HCT116 (cell line): ENCODE measurements at regions not wholly inside any gene's neighbourhood (a gene's known extent, or its start where the extent isn't known, plus 50 kb on each side); places are given as distances from the start of the nearest gene placed in this dataset.

Source experiments
- ATAC-seq: fragments of 200-7000 bp; cut with Tn5 transposase; 2 replicates; pipeline ENCODE4 v1.9.1; 2020; ENCODE audit warnings: mild to moderate bottlenecking, moderate library complexity
- BruUV-seq: library from RNA; stranded (reverse); fragments of 400-500 nt; replicated peaks from 2 replicates; lab custom pipeline; 2021; lab: Mats Ljungman, UMichigan
- CTCF ChIA-PET: fragments of 300-600 bp; sonication (Branson Sonifier 250); formaldehyde crosslinking; loops from one replicate; lab custom pipeline; 2021; ENCODE audit warnings: antibody characterized with exemption; lab: Charles Lee
- POLR2A ChIA-PET: fragments of 300-600, 350-600 bp; sonication (Branson Sonifier 250); formaldehyde crosslinking; loops from one replicate; lab custom pipeline; 2021; ENCODE audit warnings: antibody characterized with exemption; lab: Charles Lee
- RAD21 ChIA-PET, 2 experiments: fragments of 300-600 bp; sonication (Branson Sonifier 250); formaldehyde crosslinking; loops; one replicate each; lab custom pipeline; 2023; ENCODE audit warnings: low total read pairs in 2 of 2; ENCODE audit not compliant: uncharacterized antibody in 2 of 2, unreplicated experiment in 2 of 2, low non-redundant PET in 1 of 2; lab: Charles Lee
- DNase-seq: peaks from one replicate; pipeline ENCODE4 v3.0.0-alpha.2; 2010; ENCODE audit warnings: low read depth, low spot score
- H2AFZ ChIP-seq: fragments of 200-600 bp; shearing (Covaris generic), sonication (generic); 2 replicates; pipeline ENCODE4 v1.6.1; 2017; ENCODE audit warnings: low read depth, mixed run types, mixed read lengths, antibody characterized with exemption, low read length; ENCODE audit not compliant: poor library complexity, severe bottlenecking
- H3K27ac ChIP-seq: 2 replicates; pipeline ENCODE4 v1.5.1; 2012; ENCODE audit warnings: low read depth, low read length
- H3K27me3 ChIP-seq: fragments of 200-600 bp; sonication (generic); 2 replicates; pipeline ENCODE4 v1.6.1; 2016; ENCODE audit warnings: mixed run types, low read length, mixed read lengths; ENCODE audit not compliant: insufficient read depth
- H3K36me3 ChIP-seq, 2 experiments: fragments of 200-500 bp in 1 of 2; fragments of 200-600 bp in 1 of 2; sonication (Bioruptor generic) in 1 of 2; sonication (generic) in 1 of 2; 2 replicates each; pipeline versions ENCODE4 v1.5.1 to v1.6.1; 2014 to 2016; ENCODE audit warnings: low read length in 2 of 2, inconsistent platforms in 1 of 2, mixed read lengths in 1 of 2, mixed run types in 1 of 2; ENCODE audit not compliant: insufficient read depth in 2 of 2, control insufficient read depth in 1 of 2
- H3K4me1 ChIP-seq, 2 experiments: fragments of 200-600 bp in 1 of 2; sonication (generic) in 1 of 2; 2 replicates each; pipeline versions ENCODE4 v1.5.1 to v1.6.1; 2012 to 2017; ENCODE audit warnings: low read length in 2 of 2, inconsistent platforms in 1 of 2, mild to moderate bottlenecking in 1 of 2, mixed read lengths in 1 of 2, mixed run types in 1 of 2, moderate library complexity in 1 of 2; ENCODE audit not compliant: insufficient read depth in 2 of 2, control insufficient read depth in 1 of 2
- H3K4me2 ChIP-seq: fragments of 200-600 bp; sonication (generic); 2 replicates; pipeline ENCODE4 v1.6.1; 2017; ENCODE audit warnings: mixed run types, low read length, mixed read lengths
- H3K4me3 ChIP-seq, 2 experiments: fragments of 200-600 bp in 1 of 2; sonication (generic) in 1 of 2; replicated peaks in 1 of 2; 2 replicates each; pipeline ENCODE4 v1.5.1; 2011 to 2016; ENCODE audit warnings: low read length in 2 of 2, control low read depth in 1 of 2, low read depth in 1 of 2, mild to moderate bottlenecking in 1 of 2, mixed read lengths in 1 of 2, mixed run types in 1 of 2
- H3K79me2 ChIP-seq: fragments of 200-600 bp; sonication (generic); 2 replicates; pipeline ENCODE4 v1.6.1; 2017; ENCODE audit warnings: mild to moderate bottlenecking, mixed run types, low read length, moderate library complexity, mixed read lengths; ENCODE audit not compliant: insufficient read depth
- H3K9ac ChIP-seq: fragments of 200-600 bp; sonication (generic); 2 replicates; pipeline ENCODE4 v1.6.1; 2016; ENCODE audit warnings: low read length, mixed read lengths
- H3K9me2 ChIP-seq: fragments of 200-600 bp; sonication (generic), shearing (Covaris generic); 2 replicates; pipeline ENCODE4 v1.6.1; 2017; ENCODE audit warnings: mixed run types, mild to moderate bottlenecking, moderate library complexity; ENCODE audit not compliant: insufficient read depth
- H3K9me3 ChIP-seq, 2 experiments: fragments of 200-500 bp in 1 of 2; fragments of 200-600 bp in 1 of 2; sonication (Bioruptor generic) in 1 of 2; sonication (generic) in 1 of 2; 2 replicates each; pipeline ENCODE4 v1.6.1; 2014 to 2017; ENCODE audit warnings: low read length in 2 of 2, mixed read lengths in 2 of 2, inconsistent platforms in 1 of 2, low read depth in 1 of 2, mild to moderate bottlenecking in 1 of 2, mixed run types in 1 of 2, moderate library complexity in 1 of 2; ENCODE audit not compliant: control insufficient read depth in 1 of 2, insufficient read depth in 1 of 2
- H4K20me1 ChIP-seq: fragments of 200-600 bp; sonication (generic), shearing (Covaris generic); 2 replicates; pipeline ENCODE4 v1.6.1; 2017; ENCODE audit warnings: mixed run types, mild to moderate bottlenecking, moderate library complexity; ENCODE audit not compliant: insufficient read depth
- ATF3 ChIP-seq: IDR thresholded peaks from 2 replicates; pipeline ENCODE4 v1.6.1; 2012
- CBX3 ChIP-seq: IDR thresholded peaks from 2 replicates; pipeline ENCODE4 v1.6.1; 2012; ENCODE audit warnings: low read depth
- CEBPB ChIP-seq: IDR thresholded peaks from 2 replicates; pipeline ENCODE4 v1.6.1; 2012; ENCODE audit warnings: low read depth
- EGR1 ChIP-seq: IDR thresholded peaks from 2 replicates; pipeline ENCODE4 v1.6.1; 2012; ENCODE audit warnings: low read depth
- EZH2 ChIP-seq: fragments of 200-600 bp; sonication (generic); IDR thresholded peaks from 2 replicates; pipeline ENCODE4 v1.6.1; 2017; ENCODE audit warnings: antibody characterized with exemption, mixed run types
- EZH2phosphoT487 ChIP-seq: fragments of 200-600 bp; IDR thresholded peaks from 2 replicates; pipeline ENCODE4 v1.6.1; 2018; ENCODE audit warnings: antibody characterized with exemption, borderline replicate concordance
- FOSL1 ChIP-seq: IDR thresholded peaks from 2 replicates; pipeline ENCODE4 v1.6.1; 2012; ENCODE audit warnings: low read depth
- JUND ChIP-seq: IDR thresholded peaks from 2 replicates; pipeline ENCODE4 v1.6.1; 2012
- POLR2A ChIP-seq: IDR thresholded peaks from 2 replicates; pipeline ENCODE4 v1.7.0; 2011; ENCODE audit warnings: borderline replicate concordance; ENCODE audit not compliant: insufficient read depth, insufficient read length; ENCODE audit errors: extremely low read depth
- POLR2AphosphoS5 ChIP-seq: IDR thresholded peaks from 2 replicates; pipeline ENCODE4 v1.6.1; 2011; ENCODE audit warnings: mild to moderate bottlenecking, low read depth, low read length, moderate library complexity
- RAD21 ChIP-seq: IDR thresholded peaks from 2 replicates; pipeline ENCODE4 v1.6.1; 2012; ENCODE audit warnings: low read depth, mild to moderate bottlenecking
- SIN3A ChIP-seq: IDR thresholded peaks from 2 replicates; pipeline ENCODE4 v1.6.1; 2012; ENCODE audit warnings: low read depth
- SP1 ChIP-seq: IDR thresholded peaks from 2 replicates; pipeline ENCODE4 v1.6.1; 2012; ENCODE audit warnings: low read depth
- SRF ChIP-seq: IDR thresholded peaks from 2 replicates; pipeline ENCODE4 v1.6.1; 2012; ENCODE audit warnings: low read depth
- TCF7L2 ChIP-seq: IDR thresholded peaks from 2 replicates; pipeline ENCODE4 v1.7.0; 2011; ENCODE audit warnings: borderline replicate concordance, inconsistent platforms; ENCODE audit not compliant: insufficient read depth, insufficient read length; ENCODE audit errors: extremely low read depth
- YY1 ChIP-seq: IDR thresholded peaks from 2 replicates; pipeline ENCODE4 v1.6.1; 2011; ENCODE audit warnings: low read length, low read depth, moderate library complexity, mild to moderate bottlenecking; ENCODE audit not compliant: insufficient replicate concordance; ENCODE audit errors: extremely low read depth
- ZBTB33 ChIP-seq: IDR thresholded peaks from 2 replicates; pipeline ENCODE4 v1.6.1; 2011; ENCODE audit warnings: mild to moderate bottlenecking, low read length, moderate library complexity; ENCODE audit not compliant: insufficient replicate concordance; ENCODE audit errors: extremely low read depth
- ZFX ChIP-seq: fragments of 450-650 bp; IDR thresholded peaks from 2 replicates; pipeline ENCODE4 v1.6.1; 2017
- ZNF274 ChIP-seq: fragments of 200-500 bp; sonication (Bioruptor generic); IDR thresholded peaks from 2 replicates; pipeline ENCODE4 v1.6.1; 2014; ENCODE audit warnings: mild to moderate bottlenecking, low read depth, low read length, inconsistent platforms
- intact Hi-C: fragments of 100-400 bp; cut with micrococcal nuclease; formaldehyde crosslinking; loops from 2 replicates; pipeline ENCODE4 v1.10.0; 2022
- TF ChIP-seq, protein P1 (sequence below): IDR thresholded peaks from 2 replicates; pipeline ENCODE4 v1.6.1; 2012; ENCODE audit warnings: low read depth

DNA sequence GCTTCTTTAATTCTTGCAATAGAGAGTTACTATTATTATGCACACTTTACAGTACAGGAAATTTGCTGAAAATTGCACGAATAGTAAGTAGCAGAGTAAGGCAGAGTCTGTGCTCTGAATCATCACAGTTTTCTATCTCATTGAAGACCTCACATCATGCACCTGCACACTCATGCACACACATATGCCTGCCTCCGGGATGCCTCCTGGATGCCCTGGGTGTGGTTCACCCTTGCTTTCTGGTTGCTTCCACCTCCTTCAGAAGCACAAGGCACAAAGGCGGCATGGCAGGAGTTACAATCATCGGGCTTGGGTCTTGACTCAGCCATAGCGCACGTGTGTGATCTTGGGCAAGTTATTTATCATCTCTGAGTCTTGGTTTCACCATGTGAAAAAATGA is 564.0 kb downstream of the VRK1 start (continued):
- TF ChIP-seq EZH2 (no peak), EGR1 (no peak), POLR2AphosphoS5 (no peak), SRF (no peak), CBX3 (no peak), ZBTB33 (no peak), ATF3 (no peak), SP1 (no peak)
- TF ChIP-seq, all 23 proteins: peak for 0

DNA sequence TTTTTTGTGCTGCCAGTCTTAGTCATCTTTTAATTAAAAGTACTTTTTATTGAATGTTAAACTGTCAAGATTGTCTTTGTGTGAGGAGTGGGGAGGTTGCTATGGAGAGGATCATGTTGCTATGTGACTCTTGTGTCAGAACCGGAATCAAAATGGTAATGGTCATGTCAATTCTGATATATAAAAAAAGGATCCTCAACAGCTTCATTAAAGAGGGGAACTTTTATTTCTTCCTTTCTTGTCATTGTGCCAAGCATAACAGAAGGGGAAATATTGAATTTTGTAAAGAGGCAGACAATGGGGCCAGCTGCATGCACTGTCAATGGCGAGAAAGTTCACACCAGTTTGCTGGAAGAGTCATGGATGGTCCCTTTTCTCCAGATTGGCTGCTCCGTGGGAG is 564.8 kb downstream of the VRK1 start:
- ATAC-seq (no peak), DNase-seq (no peak)
- intact Hi-C loops, result no loop called here
- no peak overlapping the region for H2AFZ ChIP-seq
- no peaks in the 10 kb centered on the region for H3K4me1 ChIP-seq
- H3K9ac ChIP-seq, result no peak overlapping the region
- RAD21 ChIA-PET, result no interaction called here
- no peak overlapping the region for H3K4me3 ChIP-seq
- H3K79me2 ChIP-seq, result no peaks in the 10 kb centered on the region
- no peak overlapping the region for H3K27ac ChIP-seq
- CTCF ChIA-PET, result no interaction called here
- H3K27me3 ChIP-seq, result peaks cover 10% of the 10 kb centered on the region
- H3K9me2 ChIP-seq, result no peaks in the 10 kb centered on the region
- BruUV-seq, result no TSS peak
- no peaks in the 10 kb centered on the region for H3K9me3 ChIP-seq
- H3K36me3 ChIP-seq, result no peaks in the 10 kb centered on the region
- POLR2A ChIA-PET, result no interaction called here
- H4K20me1 ChIP-seq, result no peaks in the 10 kb centered on the region
- H3K4me2 ChIP-seq, result no peak overlapping the region
- no peak for TF ChIP-seq YY1
- no peak for TF ChIP-seq SRF
- no peak for TF ChIP-seq JUND
- no peak for TF ChIP-seq ZNF274
- no peak for TF ChIP-seq RAD21
- no peak for TF ChIP-seq CBX3
- TF ChIP-seq ZBTB33, result no peak
- no peak for TF ChIP-seq POLR2A
- TF ChIP-seq FOSL1, result no peak
- TF ChIP-seq, protein P1, sequence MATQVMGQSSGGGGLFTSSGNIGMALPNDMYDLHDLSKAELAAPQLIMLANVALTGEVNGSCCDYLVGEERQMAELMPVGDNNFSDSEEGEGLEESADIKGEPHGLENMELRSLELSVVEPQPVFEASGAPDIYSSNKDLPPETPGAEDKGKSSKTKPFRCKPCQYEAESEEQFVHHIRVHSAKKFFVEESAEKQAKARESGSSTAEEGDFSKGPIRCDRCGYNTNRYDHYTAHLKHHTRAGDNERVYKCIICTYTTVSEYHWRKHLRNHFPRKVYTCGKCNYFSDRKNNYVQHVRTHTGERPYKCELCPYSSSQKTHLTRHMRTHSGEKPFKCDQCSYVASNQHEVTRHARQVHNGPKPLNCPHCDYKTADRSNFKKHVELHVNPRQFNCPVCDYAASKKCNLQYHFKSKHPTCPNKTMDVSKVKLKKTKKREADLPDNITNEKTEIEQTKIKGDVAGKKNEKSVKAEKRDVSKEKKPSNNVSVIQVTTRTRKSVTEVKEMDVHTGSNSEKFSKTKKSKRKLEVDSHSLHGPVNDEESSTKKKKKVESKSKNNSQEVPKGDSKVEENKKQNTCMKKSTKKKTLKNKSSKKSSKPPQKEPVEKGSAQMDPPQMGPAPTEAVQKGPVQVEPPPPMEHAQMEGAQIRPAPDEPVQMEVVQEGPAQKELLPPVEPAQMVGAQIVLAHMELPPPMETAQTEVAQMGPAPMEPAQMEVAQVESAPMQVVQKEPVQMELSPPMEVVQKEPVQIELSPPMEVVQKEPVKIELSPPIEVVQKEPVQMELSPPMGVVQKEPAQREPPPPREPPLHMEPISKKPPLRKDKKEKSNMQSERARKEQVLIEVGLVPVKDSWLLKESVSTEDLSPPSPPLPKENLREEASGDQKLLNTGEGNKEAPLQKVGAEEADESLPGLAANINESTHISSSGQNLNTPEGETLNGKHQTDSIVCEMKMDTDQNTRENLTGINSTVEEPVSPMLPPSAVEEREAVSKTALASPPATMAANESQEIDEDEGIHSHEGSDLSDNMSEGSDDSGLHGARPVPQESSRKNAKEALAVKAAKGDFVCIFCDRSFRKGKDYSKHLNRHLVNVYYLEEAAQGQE, result no peak
- no peak for TF ChIP-seq SP1
- TF ChIP-seq SIN3A, result no peak
- no peak for TF ChIP-seq ATF3
- TF ChIP-seq ZFX, result no peak
- TF ChIP-seq CEBPB, result no peak
- TF ChIP-seq TCF7L2, result no peak
- no peak for TF ChIP-seq EZH2phosphoT487
